Middle frontal gyrus (tissue), 1 donor: ENCODE measurements at regions not wholly inside any gene's neighbourhood (a gene's known extent, or its start where the extent isn't known, plus 50 kb on each side); places are given as distances from the start of the nearest gene placed in this dataset.

Experiments used
- DNase-seq: peaks from one replicate; pipeline ENCODE4 v3.0.0-alpha.2; 2015; ENCODE audit warnings: low spot score; ENCODE audit errors: extremely low spot score

- DNase-seq: no peak
These were observed 147.4 kb upstream of the MLN start for GRCh38 chr6:33950891-33951889.

- DNase-seq: no peak
These were observed 146.7 kb upstream of the MLN start for GRCh38 chr6:33950472-33950881.

- no peak for DNase-seq
These were observed 146.2 kb upstream of the MLN start for GRCh38 chr6:33949877-33950435.

GRCh38 chr6:33949111-33949510 lies 145.3 kb upstream of the MLN start:
- no peak for DNase-seq

- no peak for DNase-seq
These were observed 144.3 kb upstream of the MLN start for GRCh38 chr6:33947916-33948594.

GRCh38 chr6:33947047-33947446 lies 143.2 kb upstream of the MLN start:
- DNase-seq: no peak

GRCh38 chr6:33945931-33946330 lies 142.1 kb upstream of the MLN start:
- no peak for DNase-seq

- no peak for DNase-seq
These were observed 141.0 kb upstream of the MLN start for GRCh38 chr6:33944686-33945411.

- DNase-seq: no peak
These were observed 133.1 kb upstream of the MLN start for GRCh38 chr6:33936886-33937285.

GRCh38 chr6:33935439-33936080 lies 131.8 kb upstream of the MLN start:
- DNase-seq: no peak

GRCh38 chr6:33934731-33935270 lies 131.0 kb upstream of the MLN start:
- no peak for DNase-seq

- no peak for DNase-seq
These were observed 129.3 kb upstream of the MLN start for GRCh38 chr6:33933101-33933500.

GRCh38 chr6:33931799-33932198 lies 128.0 kb upstream of the MLN start:
- DNase-seq: no peak

- no peak for DNase-seq
These were observed 125.9 kb upstream of the MLN start for GRCh38 chr6:33929575-33930288.

GRCh38 chr6:33927616-33928015 lies 123.8 kb upstream of the MLN start:
- DNase-seq: peak; percentile 60

GRCh38 chr6:33927112-33927511 lies 123.3 kb upstream of the MLN start:
- DNase-seq: no peak

- no peak for DNase-seq
These were observed 122.6 kb upstream of the MLN start for GRCh38 chr6:33926451-33926850.

- no peak for DNase-seq
These were observed 122.1 kb upstream of the MLN start for GRCh38 chr6:33925936-33926335.

GRCh38 chr6:33925210-33925609 lies 121.4 kb upstream of the MLN start:
- DNase-seq: no peak

GRCh38 chr6:33924681-33925080 lies 120.9 kb upstream of the MLN start:
- DNase-seq: no peak
